SK-N-SH (cell line): ENCODE measurements at regions not wholly inside any gene's neighbourhood (a gene's known extent, or its start where the extent isn't known, plus 50 kb on each side); places are given as distances from the start of the nearest gene placed in this dataset.

ENCODE experiments used
- CTCF ChIP-seq: fragments of 200-600 bp; sonication (generic); IDR thresholded peaks from 2 replicates; pipeline ENCODE4 v1.6.1; 2017; ENCODE audit warnings: antibody characterized with exemption, mild to moderate bottlenecking, moderate library complexity
- JUND ChIP-seq: IDR thresholded peaks from 2 replicates; pipeline ENCODE4 v1.4.0; 2012
- NFIC ChIP-seq: IDR thresholded peaks from 2 replicates; pipeline ENCODE4 v1.4.0; 2012; ENCODE audit warnings: borderline replicate concordance
- RAD21 ChIP-seq: IDR thresholded peaks from 2 replicates; pipeline ENCODE4 v1.6.1; 2012; ENCODE audit warnings: mild to moderate bottlenecking, low read length

- TF ChIP-seq CTCF (no peak), JUND (no peak), RAD21 (no peak), NFIC (no peak)
Observed at GRCh38 chr12:114073076-114073475, 107.0 kb upstream of the RBM19 start.
